ENCODE measurements at regions not wholly inside any gene's neighbourhood (a gene's known extent, or its start where the extent isn't known, plus 50 kb on each side); places are given as distances from the start of the nearest gene placed in this dataset.

- no peak for TF ChIP-seq CTCF (conservative IDR thresholded peaks at IDR 0.05; ENCODE audit: low read depth, low read length)
- TF ChIP-seq EZH2 (IDR thresholded peaks at IDR 0.05; ENCODE audit: borderline replicate concordance, low read depth, low read length, poor library complexity, severe bottlenecking), result no peak
Observed at GRCh38 chr11:31922450-31922849, 111.3 kb upstream of the PAX6 start.

All from A673 (cell line).